HUES48 (cell line): ENCODE measurements at regions not wholly inside any gene's neighbourhood (a gene's known extent, or its start where the extent isn't known, plus 50 kb on each side); places are given as distances from the start of the nearest gene placed in this dataset.

Experiments used
- H3K27ac ChIP-seq: one replicate; pipeline ENCODE4 v1.7.0; 2013; ENCODE audit warnings: low read depth, low read length, inconsistent platforms
- H3K27me3 ChIP-seq: 2 replicates; pipeline ENCODE4 v1.6.1; 2013; ENCODE audit warnings: mild to moderate bottlenecking, low read length; ENCODE audit not compliant: control insufficient read depth, insufficient read depth
- H3K36me3 ChIP-seq: 2 replicates; pipeline ENCODE4 v1.6.1; 2013; ENCODE audit warnings: low read length; ENCODE audit not compliant: control insufficient read depth, insufficient read depth
- H3K4me1 ChIP-seq: 2 replicates; pipeline ENCODE4 v1.6.1; 2013; ENCODE audit warnings: mild to moderate bottlenecking, low read length; ENCODE audit not compliant: control insufficient read depth, insufficient read depth
- H3K4me3 ChIP-seq: 2 replicates; pipeline ENCODE4 v1.5.1; 2013; ENCODE audit warnings: mild to moderate bottlenecking, low read depth, low read length
- H3K9ac ChIP-seq: 2 replicates; pipeline ENCODE4 v1.6.1; 2013; ENCODE audit warnings: mild to moderate bottlenecking, low read depth, low read length, moderate library complexity
- H3K9me3 ChIP-seq: 2 replicates; pipeline ENCODE4 v1.6.1; 2013; ENCODE audit warnings: low read length; ENCODE audit not compliant: control insufficient read depth, insufficient read depth

DNA sequence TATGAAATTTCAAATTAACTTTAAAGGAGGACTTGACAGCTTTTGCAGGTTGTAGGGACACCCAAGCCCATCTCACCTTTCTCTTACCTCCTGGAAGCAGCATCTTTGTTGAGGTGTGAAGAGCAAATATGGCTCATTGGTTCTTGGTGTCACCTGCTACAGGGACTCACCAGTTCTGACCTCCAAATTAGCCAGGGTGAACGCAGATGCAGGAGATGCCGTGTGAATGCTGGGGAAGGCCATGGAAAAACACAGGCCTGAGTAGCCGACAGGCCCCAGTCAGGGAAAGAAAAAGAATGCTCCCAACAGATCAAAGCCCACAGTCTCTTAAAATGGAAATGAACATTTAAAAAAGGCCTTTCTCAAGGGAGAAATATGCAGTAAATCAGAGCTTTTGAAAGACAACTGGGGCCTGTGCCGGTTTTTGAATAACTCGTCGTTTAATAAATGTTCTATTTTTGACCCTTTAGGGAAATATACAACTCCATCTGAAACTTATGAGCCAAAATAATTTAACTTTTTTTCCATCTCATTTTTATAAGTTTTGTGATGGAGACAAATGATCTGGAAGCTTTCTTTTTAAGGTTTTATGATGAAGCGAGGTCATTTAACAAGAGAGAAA lies 167.5 kb downstream of the CD83 start:
- no peaks in the 10 kb centered on the region for H3K27me3 ChIP-seq
- H3K27ac ChIP-seq, result no peak overlapping the region
- no peak overlapping the region for H3K9ac ChIP-seq

DNA sequence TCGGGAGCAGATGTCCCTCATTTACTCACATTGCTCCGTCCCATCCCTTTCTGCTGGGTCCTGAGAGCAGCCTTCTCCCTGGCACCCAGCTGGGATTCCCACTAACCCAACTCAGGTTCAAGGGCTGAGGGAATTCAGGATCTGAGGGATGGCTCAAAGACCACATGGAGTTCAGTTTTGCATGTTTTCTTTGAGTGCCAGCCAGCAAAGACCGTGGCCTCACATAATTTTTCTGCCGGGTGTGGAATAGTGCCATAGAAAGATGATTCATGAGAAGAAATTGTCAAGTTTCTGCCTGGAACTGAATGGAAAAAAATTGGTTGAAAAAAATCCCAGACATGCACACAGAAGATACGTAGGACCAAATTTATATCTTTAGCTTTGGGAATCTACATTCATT lies 168.6 kb downstream of the CD83 start:
- H3K27me3 ChIP-seq, result no peaks in the 10 kb centered on the region
- H3K4me3 ChIP-seq, result no peak overlapping the region
- H3K27ac ChIP-seq, result no peak overlapping the region
- no peaks in the 10 kb centered on the region for H3K9me3 ChIP-seq
- H3K9ac ChIP-seq, result no peak overlapping the region
- peaks cover 76% of the 10 kb centered on the region for H3K36me3 ChIP-seq
- H3K4me1 ChIP-seq, result peaks cover 47% of the 10 kb centered on the region

More for the DNA sequence above, 167.5 kb downstream of the CD83 start:
- H3K9me3 ChIP-seq, result no peaks in the 10 kb centered on the region
- H3K4me3 ChIP-seq, result no peak overlapping the region
- H3K4me1 ChIP-seq, result peaks cover 42% of the 10 kb centered on the region
- H3K36me3 ChIP-seq, result peaks cover 65% of the 10 kb centered on the region

DNA sequence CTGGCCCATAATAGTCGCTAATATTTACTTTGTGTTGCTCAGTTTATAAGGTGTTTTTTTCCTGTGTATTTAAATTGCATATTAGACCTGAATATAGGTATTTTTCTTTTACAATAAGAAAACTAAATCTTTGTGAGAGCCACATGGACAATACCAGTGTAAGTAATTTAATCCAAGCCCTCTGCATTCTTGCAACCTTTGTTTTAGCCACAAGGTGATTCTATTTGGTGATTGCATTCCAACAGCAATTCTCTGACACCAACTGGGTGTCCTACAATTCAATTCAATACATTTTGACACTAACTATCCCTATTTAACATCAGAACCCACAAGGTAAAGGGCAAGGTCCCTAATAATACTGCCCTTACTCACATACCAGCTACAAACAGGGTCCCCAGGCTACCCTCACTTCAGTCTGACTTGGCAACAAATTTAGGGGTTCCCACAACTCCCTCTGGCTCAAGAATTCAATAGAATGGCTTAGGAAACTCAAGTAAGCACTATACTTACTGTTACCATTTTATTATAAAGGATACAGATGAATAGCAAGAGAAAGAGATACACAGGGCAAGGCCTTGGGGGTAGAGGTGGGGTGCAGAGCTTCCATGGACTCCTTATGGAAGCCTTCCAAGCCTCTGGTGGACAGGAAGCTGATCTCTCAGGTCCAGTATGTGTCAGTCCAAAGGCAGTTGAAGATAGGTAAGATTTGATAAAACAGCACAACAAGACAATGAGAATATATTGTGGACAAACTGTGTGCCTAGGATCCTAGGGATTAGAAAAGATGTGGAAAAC lies 169.3 kb downstream of the CD83 start:
- Histone ChIP-seq H3K9me3 (no peaks in the 10 kb centered on the region), H3K4me3 (no peak overlapping the region), H3K4me1 (peaks cover 47% of the 10 kb centered on the region), H3K9ac (no peak overlapping the region), H3K36me3 (peaks cover 82% of the 10 kb centered on the region), H3K27ac (no peak overlapping the region), H3K27me3 (no peaks in the 10 kb centered on the region)

DNA sequence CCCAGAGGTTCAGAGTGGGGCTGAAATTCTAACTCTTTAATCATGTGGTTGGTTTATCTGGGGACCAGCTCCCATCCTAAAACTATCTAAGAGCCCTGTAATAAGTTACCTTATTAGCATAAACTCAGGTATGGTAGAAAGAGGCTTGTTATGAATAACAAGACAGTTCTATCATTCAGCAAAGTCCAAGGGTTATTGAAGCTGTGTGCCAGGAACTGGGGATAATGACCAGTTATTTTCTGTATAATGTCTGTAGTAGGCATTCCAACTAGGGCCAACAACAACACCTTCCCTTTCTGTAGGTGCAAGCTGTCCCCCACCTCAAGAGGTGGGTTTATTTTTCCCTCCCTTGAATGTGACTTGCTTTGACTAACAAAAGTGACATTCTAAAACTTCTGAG lies 170.1 kb downstream of the CD83 start:
- H3K4me1 ChIP-seq, result peaks cover 47% of the 10 kb centered on the region
- H3K9me3 ChIP-seq, result no peaks in the 10 kb centered on the region
- no peaks in the 10 kb centered on the region for H3K27me3 ChIP-seq
- H3K9ac ChIP-seq, result no peak overlapping the region
- H3K36me3 ChIP-seq, result peaks cover 84% of the 10 kb centered on the region
- H3K27ac ChIP-seq, result no peak overlapping the region
- no peak overlapping the region for H3K4me3 ChIP-seq

- no peaks in the 10 kb centered on the region for H3K27me3 ChIP-seq
- peaks cover 47% of the 10 kb centered on the region for H3K4me1 ChIP-seq
- no peak overlapping the region for H3K9ac ChIP-seq
- peaks cover 85% of the 10 kb centered on the region for H3K36me3 ChIP-seq
- H3K27ac ChIP-seq, result no peak overlapping the region
- no peak overlapping the region for H3K4me3 ChIP-seq
- H3K9me3 ChIP-seq, result no peaks in the 10 kb centered on the region
Measured at GRCh38 chr6:14288910-14289309, 171.3 kb downstream of the CD83 start.

- peaks cover 42% of the 10 kb centered on the region for H3K4me1 ChIP-seq
- H3K36me3 ChIP-seq, result peaks cover 87% of the 10 kb centered on the region
- no peaks in the 10 kb centered on the region for H3K27me3 ChIP-seq
- H3K9me3 ChIP-seq, result no peaks in the 10 kb centered on the region
- no peak overlapping the region for H3K27ac ChIP-seq
- H3K9ac ChIP-seq, result no peak overlapping the region
- H3K4me3 ChIP-seq, result no peak overlapping the region
Measured at GRCh38 chr6:14290041-14290771, 172.6 kb downstream of the CD83 start.

DNA sequence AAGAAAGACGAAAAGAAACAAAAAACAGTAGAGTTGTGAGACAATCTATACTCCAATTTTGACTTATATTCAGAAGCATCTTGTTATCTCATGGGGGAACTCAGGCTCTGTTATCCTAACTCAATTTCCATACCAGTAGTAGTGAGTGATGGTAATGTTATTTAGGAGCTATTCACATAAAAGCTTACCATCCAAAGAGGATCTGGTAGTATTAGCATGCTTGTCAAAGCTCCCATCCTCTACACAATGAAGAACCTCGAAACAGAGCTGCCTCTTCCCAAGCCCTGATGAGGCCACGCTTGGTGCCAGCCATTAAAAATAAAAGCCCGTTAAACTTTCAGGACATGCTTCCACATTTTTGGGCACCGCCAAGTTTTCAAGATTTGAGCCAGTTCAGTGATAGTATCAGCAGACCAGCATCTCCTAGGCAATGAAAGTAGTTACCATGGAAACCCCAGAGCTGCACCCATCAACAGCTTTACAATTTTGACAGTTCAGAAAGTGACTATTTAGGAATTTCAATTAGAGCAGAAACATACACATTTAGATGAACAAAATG lies 173.3 kb downstream of the CD83 start:
- H3K27me3 ChIP-seq, result no peaks in the 10 kb centered on the region
- no peak overlapping the region for H3K9ac ChIP-seq
- H3K36me3 ChIP-seq, result peaks cover 90% of the 10 kb centered on the region
- H3K9me3 ChIP-seq, result no peaks in the 10 kb centered on the region
- no peak overlapping the region for H3K27ac ChIP-seq
- H3K4me3 ChIP-seq, result no peak overlapping the region
- peaks cover 40% of the 10 kb centered on the region for H3K4me1 ChIP-seq

DNA sequence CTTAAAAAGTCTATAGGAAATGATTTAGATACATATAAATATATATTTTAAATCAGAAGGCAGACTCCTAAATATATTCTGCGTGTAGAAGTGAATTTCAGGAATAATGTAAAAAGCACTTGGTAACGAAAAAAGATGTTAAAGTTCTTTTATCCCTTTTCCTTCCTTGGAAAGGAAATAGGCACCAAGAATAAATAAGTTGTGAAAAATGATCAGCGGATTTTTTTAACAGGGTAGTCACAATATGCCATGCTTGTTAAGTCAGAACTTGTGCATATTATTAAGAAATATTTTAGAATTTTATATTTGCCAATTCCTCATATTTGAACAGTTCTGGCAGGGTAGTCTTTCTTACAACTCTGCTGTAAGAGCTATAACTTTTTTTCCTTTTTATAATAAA lies 173.8 kb downstream of the CD83 start:
- no peak overlapping the region for H3K4me3 ChIP-seq
- no peak overlapping the region for H3K27ac ChIP-seq
- no peaks in the 10 kb centered on the region for H3K9me3 ChIP-seq
- H3K4me1 ChIP-seq, result peaks cover 40% of the 10 kb centered on the region
- H3K9ac ChIP-seq, result no peak overlapping the region
- no peaks in the 10 kb centered on the region for H3K27me3 ChIP-seq
- H3K36me3 ChIP-seq, result peaks cover 95% of the 10 kb centered on the region

GRCh38 chr6:14292119-14292518 lies 174.5 kb downstream of the CD83 start:
- H3K4me3 ChIP-seq, result no peak overlapping the region
- peaks cover 94% of the 10 kb centered on the region for H3K36me3 ChIP-seq
- H3K9ac ChIP-seq, result no peak overlapping the region
- peaks cover 37% of the 10 kb centered on the region for H3K4me1 ChIP-seq
- no peak overlapping the region for H3K27ac ChIP-seq
- no peaks in the 10 kb centered on the region for H3K27me3 ChIP-seq
- no peaks in the 10 kb centered on the region for H3K9me3 ChIP-seq

- Histone ChIP-seq H3K36me3 (peaks cover 73% of the 10 kb centered on the region), H3K4me1 (peaks cover 22% of the 10 kb centered on the region; the same call in 1 of the 2 replicates), H3K27ac (no peak overlapping the region), H3K9ac (no peak overlapping the region), H3K27me3 (no peaks in the 10 kb centered on the region), H3K9me3 (no peaks in the 10 kb centered on the region), H3K4me3 (no peak overlapping the region)
Measured at GRCh38 chr6:14294270-14294951, 176.8 kb downstream of the CD83 start.
